Neural cell (in vitro differentiated cells): ENCODE measurements at regions not wholly inside any gene's neighbourhood (a gene's known extent, or its start where the extent isn't known, plus 50 kb on each side); places are given as distances from the start of the nearest gene placed in this dataset.

Source experiments
- CTCF ChIP-seq: fragments of 450-650 bp; IDR thresholded peaks from 2 replicates; pipeline ENCODE4 v1.5.1; 2014; ENCODE audit warnings: antibody characterized with exemption, mild to moderate bottlenecking, moderate library complexity; ENCODE audit not compliant: poor library complexity, severe bottlenecking
- EP300 ChIP-seq: fragments of 450-650 bp; conservative IDR thresholded peaks from 2 replicates; pipeline ENCODE4 v1.6.1; 2014; ENCODE audit warnings: antibody characterized with exemption, mild to moderate bottlenecking, moderate library complexity; ENCODE audit not compliant: poor library complexity, severe bottlenecking
- EZH2 ChIP-seq: fragments of 200-600, 300-800 bp; shearing (Covaris generic), sonication (generic); IDR thresholded peaks from 2 replicates; pipeline ENCODE4 v1.6.1; 2014; ENCODE audit warnings: antibody characterized with exemption, low read length, borderline replicate concordance, mild to moderate bottlenecking; ENCODE audit not compliant: insufficient read depth, poor library complexity, severe bottlenecking
- MXI1 ChIP-seq: fragments of 450-650 bp; conservative IDR thresholded peaks from 2 replicates; pipeline ENCODE4 v1.6.1; 2014; ENCODE audit warnings: antibody characterized with exemption, mild to moderate bottlenecking; ENCODE audit not compliant: poor library complexity, severe bottlenecking
- RAD21 ChIP-seq: fragments of 450-650 bp; conservative IDR thresholded peaks from 2 replicates; pipeline ENCODE4 v1.6.1; 2014; ENCODE audit warnings: antibody characterized with exemption, mild to moderate bottlenecking, moderate library complexity
- REST ChIP-seq: IDR thresholded peaks from 2 replicates; pipeline ENCODE4 v1.6.1; 2012; ENCODE audit warnings: borderline replicate concordance
- SMC3 ChIP-seq: fragments of 450-650 bp; conservative IDR thresholded peaks from 2 replicates; pipeline ENCODE4 v1.6.1; 2014; ENCODE audit warnings: antibody characterized with exemption, mild to moderate bottlenecking, moderate library complexity; ENCODE audit not compliant: poor library complexity

- no peak for TF ChIP-seq CTCF
- no peak for TF ChIP-seq MXI1
- no peak for TF ChIP-seq EZH2
- no peak for TF ChIP-seq SMC3
- no peak for TF ChIP-seq REST
- no peak for TF ChIP-seq RAD21
- TF ChIP-seq EP300 = no peak
These were observed 254.1 kb downstream of the SUCLG1 start for GRCh38 chr2:84204995-84205394.
